GM19452 (cell line): ENCODE measurements at regions not wholly inside any gene's neighbourhood (a gene's known extent, or its start where the extent isn't known, plus 50 kb on each side); places are given as distances from the start of the nearest gene placed in this dataset.
"Not testable (repeated sequence)": the region's sequence is repeated elsewhere in the genome, so short reads cannot be mapped to it uniquely, and the experiment has no call there.

Experiments
- ATAC-seq: cut with Tn5 transposase; IDR thresholded peaks from one replicate; pipeline ENCODE4 v1.9.1; 2021; ENCODE audit not compliant: unreplicated experiment

DNA sequence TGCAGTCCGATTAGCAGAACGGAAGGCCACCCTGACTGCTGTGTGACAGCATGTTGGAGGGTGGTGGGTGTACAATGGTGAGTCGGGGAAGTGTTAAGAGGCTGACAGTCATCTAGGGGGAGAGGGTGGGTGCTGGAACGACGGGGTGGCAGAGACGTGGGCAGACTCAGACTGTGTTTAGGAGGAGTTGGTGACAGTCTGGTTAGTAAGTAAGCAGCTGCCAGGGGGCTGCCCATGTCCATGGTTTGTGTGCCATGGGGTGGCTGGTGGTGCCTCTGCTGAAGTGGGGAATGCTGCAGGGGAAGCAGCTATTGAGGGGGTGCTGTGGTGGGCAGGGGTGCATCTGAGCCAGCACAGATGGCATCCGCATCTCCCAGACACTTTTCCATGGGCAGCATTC is 51.3 kb upstream of the BOD1 start:
- no peak for ATAC-seq

DNA sequence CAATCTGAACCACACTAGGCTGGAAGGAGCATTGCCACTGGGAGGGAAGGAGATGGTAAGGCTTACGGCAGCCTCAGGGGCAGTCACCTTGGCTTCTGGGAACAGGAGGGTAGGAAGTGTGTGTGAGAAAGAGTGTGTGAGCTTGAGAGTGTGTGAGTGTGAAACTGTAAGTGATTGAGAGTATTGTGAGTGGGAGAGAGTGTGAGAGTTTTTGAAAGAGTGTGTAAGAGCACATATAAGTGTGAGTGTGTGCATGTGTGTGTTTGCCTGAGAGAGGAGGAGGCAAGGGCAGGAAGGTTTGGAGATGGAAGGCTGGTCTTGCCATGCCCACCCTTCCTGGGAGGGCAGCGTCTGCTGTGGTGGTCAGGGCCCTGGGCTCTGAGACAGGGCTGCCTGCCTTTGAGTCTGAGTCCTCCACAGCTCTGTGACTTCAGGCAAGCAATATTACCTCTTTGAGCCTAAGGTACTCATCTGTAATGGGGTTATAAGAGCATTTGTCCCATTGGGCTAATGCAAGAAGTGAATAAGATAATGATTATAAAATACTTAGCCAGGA is 51.9 kb upstream of the BOD1 start:
- no peak for ATAC-seq

DNA sequence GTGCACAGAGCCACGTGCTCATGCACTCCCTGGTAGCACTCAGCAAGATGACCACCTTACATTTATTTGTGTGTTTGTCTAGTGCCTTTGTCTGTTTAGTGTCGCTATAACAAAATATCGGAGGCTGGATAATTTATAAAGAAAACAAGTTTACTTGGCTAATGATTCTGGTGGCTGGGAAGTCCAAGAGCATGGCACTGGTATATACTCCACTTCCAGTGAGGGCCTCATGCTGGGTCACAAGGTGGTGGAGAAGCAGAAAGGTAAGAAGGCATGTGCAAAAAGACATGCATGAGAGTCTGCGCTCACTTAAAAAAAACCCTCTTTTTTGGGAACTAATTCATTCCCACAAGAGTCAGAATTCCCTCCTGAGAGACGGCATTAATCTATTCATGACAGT is 52.5 kb upstream of the BOD1 start:
- ATAC-seq = no peak

DNA sequence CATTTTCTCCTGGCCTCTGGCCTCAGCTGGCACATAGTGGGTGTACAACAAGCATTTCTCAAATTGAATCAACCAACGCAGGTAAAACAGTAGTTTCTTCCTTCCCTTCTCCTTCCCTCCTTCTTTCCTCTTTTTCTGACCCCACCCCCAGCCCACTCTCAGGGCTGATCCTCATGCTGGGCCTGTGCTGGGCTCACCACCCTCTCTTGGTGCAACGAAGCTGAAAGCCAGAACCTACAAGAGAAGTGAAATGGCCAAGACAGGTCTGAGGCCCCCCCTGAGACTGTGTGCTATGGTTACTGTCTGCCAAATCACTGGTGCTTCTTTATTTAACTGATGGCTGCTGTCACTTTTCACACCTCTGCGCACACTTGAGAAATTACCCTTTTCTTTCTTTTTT is 53.0 kb upstream of the BOD1 start:
- no peak for ATAC-seq

DNA sequence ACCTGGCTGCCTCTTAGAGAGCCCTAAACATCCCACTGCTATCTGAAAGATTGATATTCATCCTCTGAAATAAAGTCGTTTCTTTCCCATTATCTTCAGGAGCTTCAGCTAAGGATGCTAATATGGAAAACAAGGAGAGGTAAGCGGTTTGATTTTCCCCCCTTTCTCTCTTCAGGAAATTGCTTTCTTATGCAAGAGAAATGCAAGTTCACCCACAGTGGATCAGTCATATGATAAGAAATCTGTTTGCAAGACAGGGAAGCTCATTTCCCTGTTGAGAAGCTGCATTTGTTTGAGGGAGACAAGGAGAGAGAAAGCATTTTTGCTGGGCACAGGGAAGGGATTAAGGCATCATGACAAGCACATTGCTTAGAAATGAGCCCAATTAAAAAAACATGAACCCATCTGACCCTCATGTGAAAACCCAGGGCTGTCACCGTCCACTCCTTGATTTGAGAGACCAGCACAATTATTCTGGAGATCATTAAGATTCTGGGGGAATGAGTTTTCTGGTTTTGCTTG is 53.7 kb upstream of the BOD1 start:
- no peak for ATAC-seq

DNA sequence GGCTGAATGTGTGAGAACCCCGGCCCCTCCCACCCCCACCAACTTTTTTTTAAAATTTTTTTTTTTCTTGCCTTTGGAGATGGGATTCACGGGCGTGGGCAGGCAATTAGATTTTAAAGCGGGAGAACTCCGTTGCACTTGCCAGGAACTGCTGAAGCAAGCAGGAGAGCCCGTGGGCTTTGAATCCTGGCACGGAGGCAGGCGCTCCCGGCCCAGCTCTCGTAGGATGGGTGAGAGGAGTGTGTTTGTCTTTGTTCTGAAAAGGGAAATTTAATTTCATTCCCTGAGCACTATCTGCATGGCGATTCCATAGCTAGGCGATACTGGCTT is 54.3 kb upstream of the BOD1 start:
- no peak for ATAC-seq

DNA sequence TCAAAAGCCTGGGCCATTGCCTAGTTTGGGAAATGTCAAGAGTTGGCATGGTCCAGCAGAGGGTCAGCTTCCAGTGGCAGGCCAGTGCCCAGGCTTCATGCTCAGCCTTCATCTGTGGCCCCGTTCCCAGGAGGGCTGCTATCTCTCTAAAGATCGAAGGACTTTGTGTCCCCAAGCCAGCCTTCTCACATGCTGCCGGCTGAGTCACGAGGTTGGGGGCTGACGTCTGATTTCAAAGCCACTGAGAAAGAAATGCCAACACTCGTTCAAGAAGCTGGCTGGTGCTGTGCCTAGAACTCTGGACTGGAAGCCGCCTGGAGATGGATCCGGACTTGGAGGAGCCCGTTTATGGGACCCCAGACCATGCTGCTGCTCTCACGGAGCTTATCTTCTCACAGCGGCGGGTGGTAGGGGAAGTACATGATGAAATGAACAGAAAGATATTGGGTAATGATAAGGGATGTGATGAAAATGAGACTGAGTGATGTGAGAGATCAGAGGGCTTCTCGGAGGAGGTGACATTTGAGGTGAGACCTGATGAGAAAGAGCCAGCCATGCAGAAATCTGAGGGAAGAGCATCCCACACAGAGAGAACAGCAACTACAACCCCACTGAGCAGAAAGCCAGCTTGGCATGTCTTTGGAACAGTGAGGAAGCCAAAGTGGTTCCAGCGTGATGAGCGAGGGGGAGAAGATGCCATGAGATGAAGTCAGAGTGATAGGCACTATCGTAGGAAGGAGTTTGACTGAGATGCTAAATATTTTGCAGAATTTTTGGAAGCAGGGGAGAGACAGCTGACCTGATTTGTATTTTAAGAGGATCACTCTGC is 54.9 kb upstream of the BOD1 start:
- ATAC-seq = no peak

DNA sequence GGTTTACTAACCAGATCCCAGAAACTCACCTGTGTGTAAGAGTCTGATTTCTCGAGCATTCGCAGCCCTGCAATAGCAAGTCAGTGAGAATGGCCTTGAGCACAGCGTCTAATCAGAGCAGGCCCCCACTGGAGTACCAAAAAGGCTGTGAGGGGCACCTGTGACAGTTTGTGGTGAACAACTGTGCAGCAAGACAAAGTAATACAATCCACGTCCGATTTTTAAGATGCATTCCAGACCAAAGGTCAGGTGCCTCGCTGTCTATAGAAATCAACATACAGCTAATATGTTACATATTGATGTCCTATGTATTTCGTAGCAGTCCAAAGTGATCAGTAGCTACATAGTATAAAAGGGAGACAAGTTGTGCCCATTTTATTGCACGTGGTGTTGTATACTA is 55.7 kb upstream of the BOD1 start:
- no peak for ATAC-seq

DNA sequence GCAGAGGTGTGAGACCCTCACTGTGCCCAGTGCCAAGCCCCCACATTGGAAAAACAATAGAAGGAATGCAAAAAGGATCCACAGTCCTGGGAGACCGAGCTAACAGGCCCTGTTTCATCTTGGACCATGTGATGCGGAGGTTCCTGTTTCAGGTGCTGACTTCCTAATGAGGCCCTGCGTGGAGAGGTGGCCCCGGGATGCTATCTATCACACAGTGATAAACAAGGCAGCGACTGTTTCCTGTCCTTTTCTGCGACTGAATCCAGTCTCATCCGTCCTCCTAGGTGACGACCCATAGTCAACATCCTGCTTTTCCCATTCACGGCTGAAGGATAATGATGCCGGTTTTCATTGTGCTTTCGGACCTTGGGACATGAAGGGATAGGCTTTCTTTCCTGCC is 56.4 kb upstream of the BOD1 start:
- ATAC-seq = no peak

DNA sequence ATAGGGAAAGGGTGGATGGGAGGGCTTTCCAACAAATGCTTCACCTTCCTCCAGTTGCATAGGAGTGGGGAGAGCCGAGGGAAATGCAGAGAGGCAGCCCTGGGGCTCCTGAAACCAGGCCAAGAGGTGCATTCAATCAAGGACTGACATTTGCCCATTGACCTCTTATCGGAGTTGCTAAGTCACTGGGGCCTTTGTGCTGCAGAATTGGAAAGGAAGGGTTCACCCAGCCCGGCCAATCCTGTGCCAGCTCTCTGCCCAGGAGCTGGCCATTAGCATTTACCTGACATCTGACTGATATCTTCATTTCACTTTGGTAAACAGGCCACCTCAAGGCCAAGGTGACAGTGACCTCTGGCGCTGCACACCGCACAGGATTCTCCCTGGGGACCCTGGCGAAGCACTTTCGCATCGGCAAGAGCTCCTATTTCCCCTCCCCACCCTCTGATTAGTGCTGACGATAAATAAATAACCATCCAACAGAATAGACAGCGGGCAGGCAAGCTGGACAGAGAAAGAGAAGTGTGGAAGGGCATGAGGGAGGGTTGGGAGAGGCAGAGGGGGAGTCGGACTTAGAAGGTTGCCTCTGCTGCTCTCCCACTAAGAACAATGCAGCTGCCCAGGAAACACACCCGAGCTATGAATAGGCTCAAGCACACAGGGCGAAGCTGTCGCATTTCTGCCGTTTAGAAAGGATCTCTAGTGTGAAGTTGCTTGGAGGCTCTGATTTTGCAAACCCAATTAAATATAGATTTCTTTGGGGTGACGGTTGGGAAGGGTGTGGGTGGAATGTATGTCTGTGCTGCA is 57.0 kb upstream of the BOD1 start:
- ATAC-seq = no peak

DNA sequence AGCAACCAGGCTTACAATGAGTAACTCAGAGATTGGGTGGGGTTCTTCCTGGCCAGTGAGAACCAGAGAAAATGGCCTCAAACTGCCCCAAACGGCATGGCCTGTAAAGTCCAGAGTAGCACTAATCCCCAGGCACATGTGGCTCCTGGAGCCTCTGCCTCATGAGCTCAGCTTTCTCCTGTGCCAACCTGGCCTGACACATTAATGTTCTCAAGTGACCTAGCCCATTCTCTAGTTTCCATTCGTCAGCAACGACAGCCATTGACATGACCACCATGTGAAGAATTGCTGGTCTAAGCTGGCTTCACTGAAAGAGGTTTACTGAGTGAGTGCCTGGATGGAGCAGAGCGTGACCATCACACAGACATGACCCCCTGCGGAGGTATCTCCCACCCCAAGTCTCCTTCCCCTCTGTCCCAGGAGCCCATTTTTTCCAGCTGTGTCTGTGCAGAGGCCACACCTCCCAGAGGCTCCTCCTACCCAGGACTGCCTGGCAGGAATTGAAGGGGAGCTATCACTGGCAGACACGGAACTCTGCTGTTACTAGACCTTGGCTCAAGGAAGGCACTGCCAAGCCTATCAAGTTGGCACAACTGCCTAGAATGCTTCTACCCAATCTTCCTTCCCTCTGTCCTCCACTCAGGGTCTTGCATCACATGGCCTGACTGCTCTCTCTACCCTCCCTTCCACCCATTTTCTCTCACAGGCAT is 59.0 kb upstream of the BOD1 start:
- ATAC-seq = no peak

DNA sequence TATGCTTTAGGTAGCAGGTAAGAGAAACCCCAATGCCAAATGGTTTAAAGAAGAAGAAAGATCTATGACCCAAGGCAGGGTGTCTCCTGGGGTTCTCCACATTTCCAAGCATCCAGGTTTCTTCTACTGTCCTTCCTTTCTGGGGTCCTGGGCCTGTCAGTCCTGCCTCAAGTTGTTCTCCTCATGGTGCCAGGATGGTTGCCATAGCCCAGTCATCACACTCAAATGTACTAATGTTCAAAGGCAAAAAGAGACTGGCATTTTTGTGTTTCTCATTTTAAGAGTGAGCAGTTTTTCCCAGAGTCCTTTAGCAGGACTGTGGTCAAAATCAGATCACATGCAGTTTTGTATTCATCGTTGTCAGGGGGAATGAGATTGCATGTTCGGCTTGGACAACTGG is 59.9 kb upstream of the BOD1 start:
- no peak for ATAC-seq

DNA sequence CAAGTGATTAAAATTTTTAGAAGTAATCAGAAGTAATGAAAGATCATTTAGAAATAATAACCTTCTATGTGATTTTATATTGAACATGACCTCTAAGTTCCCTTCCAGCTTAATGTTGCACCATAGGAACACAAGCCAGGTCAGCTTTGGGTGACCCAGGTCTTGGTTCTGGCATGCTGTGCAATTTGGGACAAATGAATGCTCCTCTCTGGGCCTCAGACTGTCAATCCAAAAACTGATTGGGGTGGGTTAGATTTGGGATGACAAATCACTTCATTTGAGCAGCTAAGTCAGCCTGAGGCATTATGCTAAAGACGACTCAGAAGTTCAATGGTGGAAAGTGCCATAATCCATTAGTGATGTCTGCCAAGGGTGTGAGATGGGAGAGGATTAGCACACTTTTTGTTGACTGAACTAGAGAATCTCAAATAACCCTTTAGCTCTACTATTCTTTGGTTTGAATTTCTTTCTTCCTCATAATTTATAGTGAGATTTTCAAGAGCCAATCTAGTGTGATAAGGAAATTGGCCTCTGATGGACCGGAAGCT is 60.7 kb upstream of the BOD1 start:
- no peak for ATAC-seq

DNA sequence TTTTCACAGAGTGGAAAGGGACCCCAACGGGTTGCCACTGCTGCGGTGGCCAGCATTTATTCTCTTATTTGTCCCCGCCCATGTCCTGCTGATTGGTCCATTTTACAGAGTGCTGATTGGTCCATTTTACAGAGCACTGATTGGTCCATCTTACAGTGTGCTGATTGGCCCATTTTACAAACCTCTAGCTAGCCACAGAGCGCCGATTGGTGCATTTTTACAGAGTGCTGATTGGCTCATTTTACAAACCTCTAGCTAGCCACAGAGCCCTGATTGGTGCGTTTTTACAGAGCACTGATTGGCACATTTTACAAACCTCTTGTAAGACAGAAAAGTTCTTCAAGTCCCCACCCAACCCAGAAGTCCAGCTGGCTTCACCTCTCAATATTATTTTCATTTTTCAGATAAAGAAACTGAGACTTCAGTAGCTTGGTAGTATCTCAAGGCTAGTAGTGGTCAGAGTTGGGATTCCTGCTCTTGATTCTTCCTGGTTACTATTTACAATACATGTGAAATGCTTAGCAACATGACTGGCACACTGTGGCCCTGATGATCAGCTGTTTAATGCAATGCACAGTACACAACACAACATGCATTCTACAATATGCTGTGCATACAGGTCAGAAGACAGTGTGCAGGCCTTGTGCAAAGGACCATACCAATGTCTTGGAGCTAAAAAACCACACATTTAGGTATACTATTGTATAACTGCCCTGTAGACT is 63.6 kb upstream of the BOD1 start:
- peak; percentile 79 for ATAC-seq

DNA sequence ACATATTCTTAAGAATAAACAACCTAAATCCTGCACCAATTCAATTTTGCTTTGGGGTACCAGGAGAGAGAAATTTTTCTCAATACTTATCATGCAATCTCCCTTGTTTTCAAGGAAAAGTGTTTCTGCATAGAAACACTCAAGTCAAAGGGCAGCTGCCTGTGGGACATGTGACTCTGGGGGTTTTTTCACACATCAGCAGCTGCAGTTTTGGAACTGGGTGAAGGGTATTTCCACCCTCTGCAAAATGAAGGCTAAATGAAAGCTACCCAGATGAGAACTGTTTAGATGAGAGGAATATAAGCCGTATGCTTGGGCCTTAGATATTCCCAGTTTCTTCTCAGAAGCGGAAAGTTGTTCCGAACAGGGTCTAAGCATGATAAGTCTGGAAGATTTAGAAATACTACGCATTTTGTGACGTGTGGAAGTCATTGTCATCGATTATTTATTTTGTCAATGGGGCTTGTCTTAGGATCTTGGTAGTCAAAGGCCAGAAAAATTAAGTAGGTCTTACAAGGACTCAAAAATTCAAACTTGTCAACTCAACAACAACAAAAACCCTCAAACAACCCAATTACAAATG is 64.3 kb upstream of the BOD1 start:
- peak; percentile 71 for ATAC-seq

DNA sequence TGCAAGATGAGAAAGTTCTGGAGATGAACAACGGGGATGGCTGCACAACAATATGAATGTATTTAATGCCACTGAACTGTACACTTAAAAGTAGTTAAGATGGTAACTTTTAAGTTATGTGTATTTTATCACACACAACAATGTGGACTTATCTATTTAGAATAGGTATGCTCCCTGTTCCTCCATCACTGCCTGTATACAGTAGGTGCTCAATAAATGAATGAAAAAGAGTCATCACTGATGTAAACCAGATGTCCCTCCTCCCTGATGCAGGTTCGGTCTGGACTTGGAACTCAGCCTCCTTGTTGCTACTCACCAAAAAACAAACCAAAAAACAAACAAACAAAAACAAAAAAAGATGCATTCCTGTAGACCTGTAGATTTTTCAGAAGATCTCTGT is 65.9 kb upstream of the BOD1 start:
- ATAC-seq = no peak

DNA sequence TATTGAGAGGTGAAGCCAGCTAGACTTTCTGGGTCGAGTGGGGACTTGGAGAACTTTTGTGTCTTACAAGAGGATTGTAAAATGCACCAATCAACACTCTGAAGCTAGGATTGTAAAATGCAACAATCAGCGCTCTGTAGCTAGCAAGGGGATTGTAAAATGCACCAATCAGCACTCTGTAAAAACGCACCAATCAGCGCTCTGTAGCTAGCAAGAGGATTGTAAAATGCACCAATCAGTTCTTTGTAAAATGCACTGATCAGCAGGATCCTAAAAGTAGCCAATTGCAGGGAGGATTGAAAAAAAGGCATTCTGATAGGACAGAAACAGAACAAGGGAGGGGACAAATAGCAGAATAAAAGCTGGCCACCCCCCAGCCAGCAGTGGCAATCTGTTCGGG is 68.1 kb upstream of the BOD1 start:
- ATAC-seq = not testable (repeated sequence)

DNA sequence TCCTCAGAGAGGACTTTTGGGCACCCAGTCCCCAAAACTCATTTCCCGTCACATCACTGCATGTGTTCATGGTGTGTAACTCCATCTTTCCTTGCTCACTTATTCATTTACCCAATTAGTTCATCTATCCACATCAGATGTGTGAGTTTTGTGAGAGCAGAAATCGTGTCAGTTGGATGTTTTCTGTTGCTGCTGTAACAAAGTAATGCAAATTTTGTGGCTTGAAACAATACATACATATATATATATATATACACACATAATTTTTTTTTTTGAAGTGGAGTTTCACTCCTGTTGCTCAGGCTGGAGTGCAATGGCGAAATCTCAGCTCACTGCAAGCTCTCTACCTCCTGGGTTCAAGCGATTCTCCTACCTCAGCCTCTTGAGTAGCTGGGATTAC is 70.5 kb upstream of the BOD1 start:
- no peak for ATAC-seq

DNA sequence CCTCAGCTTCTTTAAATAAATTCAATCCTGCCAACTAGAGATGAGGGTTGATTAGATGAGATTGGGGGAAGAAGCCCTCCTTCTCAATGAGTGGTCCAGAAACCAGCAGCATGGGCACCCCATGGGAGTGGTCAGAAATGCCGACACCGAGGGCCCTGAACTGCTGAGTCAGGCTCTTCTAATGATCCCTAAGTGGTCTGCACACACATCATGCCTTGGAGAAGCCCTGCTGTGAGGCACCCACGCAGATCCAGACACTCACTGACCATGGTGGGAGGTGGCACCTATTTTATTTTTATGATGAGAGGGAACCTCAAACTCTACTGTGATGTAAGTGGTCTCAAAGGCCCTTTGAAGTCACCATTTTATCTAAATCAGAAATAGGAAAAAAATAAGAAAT is 72.3 kb upstream of the BOD1 start:
- ATAC-seq = no peak

DNA sequence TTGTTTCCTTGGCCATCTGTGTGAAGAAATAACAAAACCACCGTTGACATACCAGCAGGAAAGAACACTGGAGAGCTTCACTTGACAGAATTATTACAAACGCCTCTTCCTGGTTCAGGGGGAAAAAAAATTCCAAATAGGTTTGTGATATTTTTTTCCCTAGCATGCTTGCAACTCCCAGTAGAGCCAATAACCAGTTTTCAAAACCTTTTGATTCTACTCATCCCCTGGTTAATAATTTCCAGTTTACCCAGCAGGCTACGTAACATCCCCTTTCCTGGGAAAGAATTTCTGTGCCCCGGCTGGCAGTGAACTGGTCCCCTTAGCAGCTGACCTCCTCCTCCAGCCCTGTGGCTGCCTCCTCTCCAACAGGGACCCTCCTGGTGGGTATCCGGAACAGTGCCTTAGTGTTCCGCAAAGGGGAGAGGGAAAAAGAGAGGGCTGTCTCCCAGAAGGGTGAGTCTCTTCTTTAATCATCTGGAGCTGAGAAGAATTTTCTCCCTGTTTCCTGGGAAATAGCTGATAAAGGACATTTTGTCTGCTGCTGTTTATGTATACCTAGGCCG is 72.8 kb upstream of the BOD1 start:
- no peak for ATAC-seq
